Choroid plexus epithelial cell (primary cell): ENCODE measurements at regions not wholly inside any gene's neighbourhood (a gene's known extent, or its start where the extent isn't known, plus 50 kb on each side); places are given as distances from the start of the nearest gene placed in this dataset.

Experiments used
- DNase-seq: peaks from one replicate; pipeline ENCODE4 v3.0.0-alpha.2; 2010; ENCODE audit warnings: low read depth
- H3K4me3 ChIP-seq: 2 replicates; pipeline ENCODE4 v1.5.1; 2011; ENCODE audit warnings: low read depth, mild to moderate bottlenecking, control low read depth, low read length, moderate library complexity
- CTCF ChIP-seq: conservative IDR thresholded peaks from 2 replicates; pipeline ENCODE4 v1.5.1; 2011; ENCODE audit warnings: low read depth, mild to moderate bottlenecking, control low read depth, inconsistent platforms, low read length, moderate library complexity

GRCh38 chr10:14468023-14468441 lies 137.3 kb upstream of the FRMD4A start:
- no peak for TF ChIP-seq CTCF
- no peak overlapping the region for H3K4me3 ChIP-seq
- DNase-seq, result no peak

GRCh38 chr10:14466257-14466656 lies 135.5 kb upstream of the FRMD4A start:
- no peak for DNase-seq
- no peak for TF ChIP-seq CTCF
- no peak overlapping the region for H3K4me3 ChIP-seq

- TF ChIP-seq CTCF, result no peak
- H3K4me3 ChIP-seq, result no peak overlapping the region
- no peak for DNase-seq
These were observed 129.7 kb upstream of the FRMD4A start for GRCh38 chr10:14460447-14460846.

- no peak for TF ChIP-seq CTCF
- peak; percentile 23 for DNase-seq
- no peak overlapping the region for H3K4me3 ChIP-seq
These were observed 128.9 kb upstream of the FRMD4A start for GRCh38 chr10:14459665-14460064.

- no peak overlapping the region for H3K4me3 ChIP-seq
- DNase-seq, result no peak
- TF ChIP-seq CTCF, result no peak
These were observed 126.1 kb upstream of the FRMD4A start for GRCh38 chr10:14456870-14457266.

GRCh38 chr10:14456218-14456869 lies 125.6 kb upstream of the FRMD4A start:
- no peak for TF ChIP-seq CTCF
- DNase-seq, result no peak
- no peak overlapping the region for H3K4me3 ChIP-seq

- H3K4me3 ChIP-seq, result no peak overlapping the region
- TF ChIP-seq CTCF, result no peak
- no peak for DNase-seq
These were observed 123.9 kb upstream of the FRMD4A start for GRCh38 chr10:14454629-14455028.
